Panc1 (cell line): ENCODE measurements at regions not wholly inside any gene's neighbourhood (a gene's known extent, or its start where the extent isn't known, plus 50 kb on each side); places are given as distances from the start of the nearest gene placed in this dataset.

Experiments used
- CTCF ChIP-seq: fragments of 450-650 bp; IDR thresholded peaks from 2 replicates; pipeline ENCODE4 v1.5.1; 2017; ENCODE audit warnings: mild to moderate bottlenecking
- POLR2AphosphoS5 ChIP-seq: IDR thresholded peaks from 2 replicates; pipeline ENCODE4 v1.6.1; 2012; ENCODE audit warnings: mild to moderate bottlenecking, low read depth, low read length, moderate library complexity
- SIN3A ChIP-seq: IDR thresholded peaks from 2 replicates; pipeline ENCODE4 v1.6.1; 2012; ENCODE audit warnings: low read depth, mild to moderate bottlenecking, low read length, moderate library complexity, borderline replicate concordance; ENCODE audit not compliant: insufficient read depth
- TCF7L2 ChIP-seq: IDR thresholded peaks from 2 replicates; pipeline ENCODE4 v1.6.1; 2011; ENCODE audit warnings: mild to moderate bottlenecking, low read depth, low read length, inconsistent platforms

- TF ChIP-seq POLR2AphosphoS5 (no peak), CTCF (no peak), SIN3A (no peak), TCF7L2 (no peak)
These were observed 134.7 kb downstream of the MSTN start for GRCh38 chr2:189927823-189928222.
